ENCODE measurements at regions not wholly inside any gene's neighbourhood (a gene's known extent, or its start where the extent isn't known, plus 50 kb on each side); places are given as distances from the start of the nearest gene placed in this dataset.

DNA sequence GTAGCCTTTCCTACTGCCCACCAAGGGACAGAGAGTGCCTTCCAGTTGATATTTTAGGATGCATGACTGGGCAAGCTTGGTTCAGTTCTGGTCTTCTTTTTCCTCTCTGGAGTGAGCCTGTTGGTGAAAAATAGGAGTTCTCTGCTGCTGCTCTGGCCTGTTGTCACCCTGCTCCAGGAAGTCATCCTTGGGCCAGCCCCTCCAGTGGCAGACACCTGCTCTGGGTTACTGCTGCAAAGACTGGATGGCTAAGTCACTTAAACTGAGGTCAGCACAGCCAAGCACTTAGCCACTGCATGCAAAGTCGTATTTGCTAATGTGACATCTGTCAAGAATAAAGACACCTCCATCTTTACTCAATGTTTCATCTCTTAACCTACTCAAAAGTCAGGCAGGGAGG, 219.6 kb upstream of the ID2 start:
- TF ChIP-seq CTCF (conservative IDR thresholded peaks at IDR 0.05; ENCODE audit: control insufficient read depth, insufficient read depth, low read depth, low read length): no peak
- no peak overlapping the region for H3K4me3 ChIP-seq (ENCODE audit: control insufficient read depth, low read depth, low read length)

DNA sequence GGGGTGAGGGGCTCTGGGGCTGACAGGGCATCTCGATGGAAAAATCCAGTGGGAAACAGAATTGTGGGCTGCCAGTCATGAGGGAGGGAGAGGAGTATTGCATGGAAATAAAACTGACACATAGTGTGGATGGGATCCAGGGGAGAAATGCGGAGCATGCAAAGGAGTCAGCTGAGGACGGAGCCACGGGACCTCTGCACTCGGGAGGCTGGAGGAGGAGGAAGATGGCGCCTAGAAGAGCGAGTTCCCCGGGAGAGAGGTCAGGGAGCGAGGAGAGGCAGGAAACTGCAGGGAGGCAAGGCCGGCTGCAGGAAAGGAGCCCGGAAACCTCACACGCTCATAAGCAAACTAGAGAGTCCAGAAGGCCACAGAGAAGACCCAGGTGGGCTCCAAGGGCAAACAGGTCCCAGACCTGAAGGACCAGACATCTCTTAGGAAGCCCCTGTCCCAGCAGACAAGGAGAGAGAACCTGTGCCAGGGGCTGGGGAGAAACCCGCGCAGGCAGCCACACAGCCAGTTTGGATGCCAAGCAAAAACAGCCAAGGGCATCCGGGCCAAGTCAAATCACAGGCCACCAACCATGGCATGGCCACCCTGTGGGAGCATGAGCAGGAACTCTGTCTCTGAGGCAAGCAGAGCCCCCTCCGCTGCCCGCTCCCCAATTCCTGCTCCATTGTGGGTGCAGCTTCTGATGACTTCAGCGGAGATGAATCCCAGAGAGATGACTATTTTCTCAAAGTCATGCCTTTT, 218.8 kb upstream of the ID2 start:
- H3K4me3 ChIP-seq (ENCODE audit: control insufficient read depth, low read depth, low read length): no peak overlapping the region
- no peak for TF ChIP-seq CTCF (conservative IDR thresholded peaks at IDR 0.05; ENCODE audit: control insufficient read depth, insufficient read depth, low read depth, low read length)
- DNase-seq (ENCODE audit: low read depth): no peak

More for the DNA sequence above, 219.6 kb upstream of the ID2 start:
- no peak for DNase-seq (ENCODE audit: low read depth)

- no peak overlapping the region for H3K4me3 ChIP-seq (ENCODE audit: control insufficient read depth, low read depth, low read length)
- no peak for TF ChIP-seq CTCF (conservative IDR thresholded peaks at IDR 0.05; ENCODE audit: control insufficient read depth, insufficient read depth, low read depth, low read length)
- no peak for DNase-seq (ENCODE audit: low read depth)
Measured at GRCh38 chr2:8465560-8465959, 216.3 kb upstream of the ID2 start.

DNA sequence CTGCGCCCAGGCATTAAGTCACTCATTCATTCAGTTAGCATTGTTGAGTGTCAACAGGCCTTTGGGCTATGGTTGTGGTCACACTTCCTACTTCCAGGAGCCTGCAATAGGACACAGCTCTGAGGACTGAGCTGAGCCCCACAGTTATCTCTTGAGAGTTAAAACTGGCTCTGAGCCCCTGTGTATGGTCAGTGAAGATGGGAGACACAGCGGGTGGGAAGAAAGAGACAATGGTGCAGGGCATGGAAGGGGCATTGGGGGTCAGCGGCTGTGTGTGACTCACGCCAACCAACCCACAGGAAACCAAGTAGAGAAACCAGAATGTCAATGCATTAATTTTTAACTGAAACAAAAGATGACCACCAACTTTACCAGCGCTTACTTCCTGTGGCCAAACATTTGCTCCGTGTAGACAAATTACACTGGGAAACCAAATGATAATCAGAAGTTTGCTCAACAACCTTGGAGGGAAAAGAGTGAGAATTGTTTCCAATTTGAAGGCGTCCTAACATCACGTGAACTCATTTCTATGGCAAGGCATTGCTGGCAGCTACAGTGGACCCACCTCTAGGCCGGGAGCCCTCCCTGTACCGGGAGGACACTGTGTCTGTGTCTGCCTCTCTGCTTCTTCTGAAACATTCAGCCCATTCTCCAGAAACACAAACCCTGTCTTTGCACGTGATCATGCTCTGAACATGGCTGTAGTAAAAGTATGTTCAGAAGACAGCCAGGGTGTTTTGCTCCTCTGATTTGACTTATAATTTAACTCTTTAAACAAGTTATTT, 212.0 kb upstream of the ID2 start:
- no peak for TF ChIP-seq CTCF (conservative IDR thresholded peaks at IDR 0.05; ENCODE audit: control insufficient read depth, insufficient read depth, low read depth, low read length)
- DNase-seq (ENCODE audit: low read depth): no peak
- H3K4me3 ChIP-seq (ENCODE audit: control insufficient read depth, low read depth, low read length): no peak overlapping the region

DNA sequence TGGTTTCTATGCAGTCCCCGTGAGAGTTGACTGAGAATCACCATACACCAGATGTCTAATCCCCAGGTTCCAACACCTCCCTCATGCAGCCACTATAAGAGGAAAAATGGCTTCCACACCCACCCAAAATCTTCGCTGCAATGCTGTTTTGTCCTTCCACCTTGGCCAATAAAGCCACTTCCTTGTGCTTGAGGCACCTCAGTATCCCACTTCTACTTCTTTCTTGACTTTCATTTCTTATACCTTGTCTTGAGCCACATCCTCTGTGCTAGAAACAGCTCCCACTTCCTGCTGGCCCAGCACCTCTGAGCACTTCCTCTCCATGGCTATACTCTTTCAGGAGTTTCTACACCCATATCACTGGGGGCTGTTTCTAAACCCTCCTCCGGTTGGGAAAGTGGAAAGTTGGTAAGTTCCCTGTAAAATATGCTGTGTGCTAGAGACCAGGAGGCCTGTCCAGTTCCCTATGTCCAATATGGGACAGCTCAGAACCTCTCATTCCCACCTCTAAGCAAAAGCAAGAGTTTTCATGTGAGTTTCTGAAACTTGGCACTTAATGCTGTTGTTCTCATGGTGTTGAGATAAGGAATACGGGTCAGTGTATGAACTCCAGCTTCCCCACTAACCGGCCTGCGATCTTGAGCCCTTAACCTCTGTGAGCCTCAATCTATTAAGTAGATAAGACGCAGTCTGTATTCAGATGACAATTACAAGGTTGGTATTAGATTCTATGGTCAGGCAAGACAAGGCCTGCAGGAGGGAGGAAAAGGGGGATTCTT, 209.1 kb upstream of the ID2 start:
- H3K4me3 ChIP-seq (ENCODE audit: control insufficient read depth, low read depth, low read length): no peak overlapping the region
- DNase-seq (ENCODE audit: low read depth): no peak
- TF ChIP-seq CTCF (conservative IDR thresholded peaks at IDR 0.05; ENCODE audit: control insufficient read depth, insufficient read depth, low read depth, low read length): no peak

GRCh38 chr2:8475349-8476031, 206.4 kb upstream of the ID2 start:
- no peak for DNase-seq (ENCODE audit: low read depth)
- no peak for TF ChIP-seq CTCF (conservative IDR thresholded peaks at IDR 0.05; ENCODE audit: control insufficient read depth, insufficient read depth, low read depth, low read length)
- H3K4me3 ChIP-seq (ENCODE audit: control insufficient read depth, low read depth, low read length): no peak overlapping the region

Data from fibroblast of mammary gland (primary cell).